DMS79 (cell line): ENCODE measurements at regions not wholly inside any gene's neighbourhood (a gene's known extent, or its start where the extent isn't known, plus 50 kb on each side); places are given as distances from the start of the nearest gene placed in this dataset.

Source experiments
- DNase-seq: peaks from one replicate; lab custom pipeline; 2025; lab: John Stamatoyannopoulos, UW

- no peak for DNase-seq
These were observed 88.9 kb upstream of the SEC61G start for GRCh38 chr7:54847921-54848320.

- no peak for DNase-seq
These were observed 97.8 kb upstream of the SEC61G start for GRCh38 chr7:54856856-54857255.

- no peak for DNase-seq
These were observed 98.3 kb upstream of the SEC61G start for GRCh38 chr7:54857294-54857693.

- DNase-seq: no peak
These were observed 99.1 kb upstream of the SEC61G start for GRCh38 chr7:54858008-54858692.

- DNase-seq: no peak
These were observed 100.1 kb upstream of the SEC61G start for GRCh38 chr7:54859066-54859465.

GRCh38 chr7:54859545-54859944, 100.5 kb upstream of the SEC61G start:
- no peak for DNase-seq

- DNase-seq: no peak
These were observed 101.2 kb upstream of the SEC61G start for GRCh38 chr7:54860003-54860775.

- DNase-seq: no peak
These were observed 101.8 kb upstream of the SEC61G start for GRCh38 chr7:54860843-54861242.

GRCh38 chr7:54864663-54865062, 105.7 kb upstream of the SEC61G start:
- no peak for DNase-seq

- DNase-seq: no peak
These were observed 110.5 kb upstream of the SEC61G start for GRCh38 chr7:54869523-54869922.

- DNase-seq: no peak
These were observed 115.8 kb upstream of the SEC61G start for GRCh38 chr7:54874804-54875203.

GRCh38 chr7:54877683-54878082, 118.7 kb upstream of the SEC61G start:
- DNase-seq: no peak

- no peak for DNase-seq
These were observed 119.3 kb upstream of the SEC61G start for GRCh38 chr7:54878339-54878738.

- no peak for DNase-seq
These were observed 120.8 kb upstream of the SEC61G start for GRCh38 chr7:54879776-54880175.

- DNase-seq: no peak
These were observed 121.4 kb upstream of the SEC61G start for GRCh38 chr7:54880326-54880989.

GRCh38 chr7:54881816-54882520, 123.0 kb upstream of the SEC61G start:
- DNase-seq: no peak

- no peak for DNase-seq
These were observed 123.7 kb upstream of the SEC61G start for GRCh38 chr7:54882694-54883093.

- DNase-seq: no peak
These were observed 124.6 kb upstream of the SEC61G start for GRCh38 chr7:54883576-54883975.

GRCh38 chr7:54885285-54885684, 126.3 kb upstream of the SEC61G start:
- DNase-seq: no peak

- DNase-seq: no peak
These were observed 129.2 kb upstream of the SEC61G start for GRCh38 chr7:54888067-54888733.

GRCh38 chr7:54888734-54889082, 129.7 kb upstream of the SEC61G start:
- DNase-seq: no peak

- no peak for DNase-seq
These were observed 120.9 kb upstream of the EGFR start for GRCh38 chr7:54897891-54898290.
